H1 (cell line): ENCODE measurements at regions not wholly inside any gene's neighbourhood (a gene's known extent, or its start where the extent isn't known, plus 50 kb on each side); places are given as distances from the start of the nearest gene placed in this dataset.

Experiments used
- CTCF ChIA-PET: fragments of 300-600 bp; sonication (Branson Sonifier 250); formaldehyde crosslinking; loops from one replicate; lab custom pipeline; 2021; ENCODE audit not compliant: partially characterized antibody; lab: Charles Lee
- POLR2A ChIA-PET: fragments of 300-600 bp; sonication (Branson Sonifier 250); formaldehyde crosslinking; loops from one replicate; lab custom pipeline; 2021; ENCODE audit warnings: inconsistent platforms; ENCODE audit not compliant: partially characterized antibody; lab: Charles Lee
- DNase-seq, 2 experiments: peaks; one replicate each; pipeline versions ENCODE4 v3.0.0 to v3.0.0-alpha.2; 2010 to 2022; ENCODE audit warnings: low spot score in 2 of 2, low read depth in 1 of 2, mixed read lengths in 1 of 2
- FAIRE-seq: peaks from 2 replicates; lab custom pipeline; 2011; peaks lifted over from hg19 to GRCh38; lab: Jason Lieb, UNC
- H2AFZ ChIP-seq: 2 replicates; pipeline ENCODE4 v1.8.1; 2012; ENCODE audit warnings: low read length, inconsistent platforms
- H2AK5ac ChIP-seq: 2 replicates; pipeline ENCODE4 v1.6.1; 2013; ENCODE audit warnings: low read depth, low read length
- H2BK120ac ChIP-seq: replicated peaks from 2 replicates; pipeline ENCODE3; 2013; ENCODE audit warnings: low read depth, low read length, inconsistent platforms
- H2BK12ac ChIP-seq: 2 replicates; pipeline ENCODE4 v1.6.1; 2013; ENCODE audit warnings: low read depth, low read length
- H2BK15ac ChIP-seq: 2 replicates; pipeline ENCODE4 v1.6.1; 2013; ENCODE audit warnings: low read length
- H2BK20ac ChIP-seq: 2 replicates; pipeline ENCODE4 v1.6.1; 2013; ENCODE audit warnings: low read length
- H2BK5ac ChIP-seq: 2 replicates; pipeline ENCODE4 v1.6.1; 2013; ENCODE audit warnings: low read depth, low read length
- H3K14ac ChIP-seq: 2 replicates; pipeline ENCODE4 v1.6.1; 2013; ENCODE audit warnings: inconsistent platforms; ENCODE audit not compliant: insufficient read length
- H3K18ac ChIP-seq: 2 replicates; pipeline ENCODE4 v1.6.1; 2013; ENCODE audit warnings: low read length; ENCODE audit errors: extremely low read depth
- H3K23ac ChIP-seq: 2 replicates; pipeline ENCODE4 v1.6.1; 2013; ENCODE audit warnings: inconsistent platforms; ENCODE audit not compliant: insufficient read length
- H3K23me2 ChIP-seq: 2 replicates; pipeline ENCODE4 v1.6.1; 2013; ENCODE audit warnings: low read depth, low read length
- H3K27ac ChIP-seq: 2 replicates; pipeline ENCODE4 v1.6.1; 2011; ENCODE audit warnings: low read depth, low read length, inconsistent platforms
- H3K27me3 ChIP-seq, 4 experiments: replicated peaks in 1 of 4; 1 replicate in 1 of 4; 2 replicates in 3 of 4; pipeline versions ENCODE4 v1.6.1 to v1.8.1; 2011 to 2013; ENCODE audit warnings: low read length in 3 of 4, mild to moderate bottlenecking in 3 of 4, inconsistent platforms in 2 of 4, mixed read lengths in 2 of 4, moderate library complexity in 1 of 4; ENCODE audit not compliant: control insufficient read depth in 3 of 4, insufficient read depth in 3 of 4; ENCODE audit errors: extremely low read depth in 1 of 4
- H3K36me3 ChIP-seq, 4 experiments: 2 replicates each; pipeline versions ENCODE4 v1.6.1 to v1.8.1; 2011 to 2013; ENCODE audit warnings: mild to moderate bottlenecking in 4 of 4, low read length in 3 of 4, moderate library complexity in 2 of 4, control low read depth in 1 of 4, inconsistent platforms in 1 of 4; ENCODE audit not compliant: insufficient read depth in 4 of 4, control insufficient read depth in 2 of 4
- H3K4ac ChIP-seq: replicated peaks from 2 replicates; pipeline ENCODE3; 2013; ENCODE audit warnings: low read length, low read depth, mixed read lengths, inconsistent platforms; ENCODE audit not compliant: insufficient read length
- H3K4me1 ChIP-seq, 4 experiments: replicated peaks in 1 of 4; 1 replicate in 1 of 4; 2 replicates in 3 of 4; pipeline versions ENCODE4 v1.6.1 to v1.8.1; 2011 to 2013; ENCODE audit warnings: low read length in 3 of 4, inconsistent platforms in 2 of 4, mixed read lengths in 1 of 4; ENCODE audit not compliant: insufficient read depth in 4 of 4, control insufficient read depth in 3 of 4
- H3K4me2 ChIP-seq, 2 experiments: 2 replicates each; pipeline versions ENCODE4 v1.6.1 to v1.8.1; 2011 to 2013; ENCODE audit warnings: low read depth in 2 of 2, low read length in 2 of 2, control low read depth in 1 of 2, inconsistent platforms in 1 of 2, mild to moderate bottlenecking in 1 of 2; ENCODE audit not compliant: insufficient read depth in 1 of 2
- H3K4me3 ChIP-seq, 4 experiments: fragments of 200-600, 300-600 bp in 1 of 4; sonication (generic), shearing (Covaris generic), sonication (Bioruptor Twin) in 1 of 4; 2 replicates each; pipeline versions ENCODE4 v1.5.1 to v1.8.1; 2011 to 2016; ENCODE audit warnings: low read length in 4 of 4, low read depth in 3 of 4, control low read depth in 2 of 4, inconsistent platforms in 2 of 4, mild to moderate bottlenecking in 2 of 4, mixed read lengths in 1 of 4, moderate library complexity in 1 of 4; ENCODE audit not compliant: insufficient read depth in 2 of 4; ENCODE audit errors: extremely low read depth in 1 of 4
- H3K56ac ChIP-seq: replicated peaks from 2 replicates; pipeline ENCODE3; 2013; ENCODE audit warnings: low read depth, mild to moderate bottlenecking, mixed read lengths, low read length, inconsistent platforms; ENCODE audit not compliant: insufficient read length
- H3K79me1 ChIP-seq: 2 replicates; pipeline ENCODE4 v1.6.1; 2013; ENCODE audit warnings: low read depth, low read length, control low read depth
- H3K79me2 ChIP-seq, 2 experiments: 2 replicates each; pipeline versions ENCODE4 v1.6.1 to v1.8.1; 2012 to 2013; ENCODE audit warnings: low read length in 2 of 2, mild to moderate bottlenecking in 2 of 2, inconsistent platforms in 1 of 2; ENCODE audit not compliant: insufficient read depth in 2 of 2, control insufficient read depth in 1 of 2
- H3K9ac ChIP-seq, 4 experiments: replicated peaks in 1 of 4; 1 replicate in 1 of 4; 2 replicates in 3 of 4; pipeline versions ENCODE4 v1.6.1 to v1.8.1; 2011 to 2013; ENCODE audit warnings: low read depth in 3 of 4, low read length in 3 of 4, control low read depth in 2 of 4, mild to moderate bottlenecking in 2 of 4, moderate library complexity in 2 of 4, inconsistent platforms in 1 of 4; ENCODE audit errors: extremely low read depth in 1 of 4
- H3K9me3 ChIP-seq, 2 experiments: 2 replicates each; pipeline versions ENCODE4 v1.6.1 to v1.8.1; 2012 to 2013; ENCODE audit warnings: mild to moderate bottlenecking in 2 of 2, moderate library complexity in 2 of 2, control low read depth in 1 of 2, inconsistent platforms in 1 of 2, low read depth in 1 of 2, low read length in 1 of 2, mixed read lengths in 1 of 2; ENCODE audit not compliant: insufficient read depth in 2 of 2
- H4K20me1 ChIP-seq, 2 experiments: replicated peaks in 1 of 2; 2 replicates each; pipeline versions ENCODE3 to v1.8.1; 2011 to 2013; ENCODE audit warnings: inconsistent platforms in 2 of 2, low read length in 2 of 2, mild to moderate bottlenecking in 1 of 2; ENCODE audit not compliant: insufficient read depth in 2 of 2, control insufficient read depth in 1 of 2
- H4K5ac ChIP-seq: 2 replicates; pipeline ENCODE4 v1.6.1; 2013; ENCODE audit warnings: low read length, low read depth, mixed read lengths, inconsistent platforms; ENCODE audit not compliant: insufficient read length
- H4K8ac ChIP-seq: 2 replicates; pipeline ENCODE4 v1.8.0; 2013; ENCODE audit warnings: mild to moderate bottlenecking, moderate library complexity, low read length, inconsistent platforms; ENCODE audit not compliant: insufficient read depth; ENCODE audit errors: extremely low read depth
- H4K91ac ChIP-seq: replicated peaks from 2 replicates; pipeline ENCODE3; 2013; ENCODE audit warnings: low read length, mixed read lengths, inconsistent platforms; ENCODE audit not compliant: insufficient read length
- ASH2L ChIP-seq: fragments of 200-600, 300-600 bp; sonication (generic); IDR thresholded peaks from one replicate; pipeline ENCODE4 v1.7.1; 2017; ENCODE audit warnings: low read length
- BCL11A ChIP-seq, 2 experiments: IDR thresholded peaks; one replicate each; pipeline ENCODE4 v1.6.1; 2011; ENCODE audit warnings: low read depth in 2 of 2, low read length in 2 of 2, mild to moderate bottlenecking in 2 of 2
- BRCA1 ChIP-seq: IDR thresholded peaks from 2 replicates; pipeline ENCODE4 v1.6.1; 2012; ENCODE audit warnings: low read depth, low read length, improper control_type of control experiment
- CBX5 ChIP-seq: fragments of 300-800, 300-1000 bp; sonication (generic); IDR thresholded peaks from 2 replicates; pipeline ENCODE4 v1.7.1; 2016; ENCODE audit warnings: antibody characterized with exemption, low read length, low read depth
- CBX8 ChIP-seq: fragments of 300-800, 300-1000 bp; sonication (generic); IDR thresholded peaks from 2 replicates; pipeline ENCODE4 v1.7.1; 2016; ENCODE audit warnings: low read depth, low read length, borderline replicate concordance
- CREB1 ChIP-seq: IDR thresholded peaks from 2 replicates; pipeline ENCODE4 v1.6.1; 2012; ENCODE audit warnings: inconsistent platforms
- CTBP2 ChIP-seq: IDR thresholded peaks from 2 replicates; pipeline ENCODE4 v1.7.0; 2011; ENCODE audit warnings: borderline replicate concordance, mild to moderate bottlenecking, moderate library complexity, mixed read lengths, low read length; ENCODE audit not compliant: insufficient read depth, insufficient read length
- POU5F1 ChIP-seq: IDR thresholded peaks from 2 replicates; pipeline ENCODE4 v1.6.1; 2011; ENCODE audit warnings: low read depth, mild to moderate bottlenecking, low read length, moderate library complexity
- RFX5 ChIP-seq: IDR thresholded peaks from 2 replicates; pipeline ENCODE4 v1.6.1; 2011; ENCODE audit warnings: low read depth, low read length, improper control_type of control experiment, borderline replicate concordance
- RXRA ChIP-seq: IDR thresholded peaks from 2 replicates; pipeline ENCODE4 v1.6.1; 2011; ENCODE audit warnings: low read depth, mild to moderate bottlenecking, low read length, moderate library complexity; ENCODE audit not compliant: insufficient read depth
- TAF7 ChIP-seq: optimal IDR thresholded peaks from 2 replicates; pipeline ENCODE3; 2011; ENCODE audit warnings: low read depth, mild to moderate bottlenecking, inconsistent platforms, low read length, moderate library complexity, borderline replicate concordance
- TCF12 ChIP-seq: IDR thresholded peaks from 2 replicates; pipeline ENCODE4 v1.6.1; 2011; ENCODE audit warnings: low read depth, mild to moderate bottlenecking, low read length
- WGBS, 2 experiments: shearing (Covaris generic) in 1 of 2; methylation state at CpG; one replicate each; pipeline versions ENCODE4 v1.1.6 to v1.1.7; 2013 to 2015; ENCODE audit warnings: low lambda C conversion rate in 2 of 2, mixed read lengths in 2 of 2, inconsistent platforms in 1 of 2, low coverage in 1 of 2, missing lambda C conversion rate in 1 of 2; ENCODE audit not compliant: insufficient replicate concordance in 2 of 2, insufficient coverage in 1 of 2, insufficient read length in 1 of 2; ENCODE audit errors: extremely low coverage in 1 of 2, missing lambda C conversion rate in 1 of 2; 5-methylcytosine and 5-hydroxymethylcytosine counted together
- TF ChIP-seq, protein P1 (sequence below): IDR thresholded peaks from 2 replicates; pipeline ENCODE4 v1.6.1; 2011; ENCODE audit warnings: low read length, improper control_type of control experiment

DNA sequence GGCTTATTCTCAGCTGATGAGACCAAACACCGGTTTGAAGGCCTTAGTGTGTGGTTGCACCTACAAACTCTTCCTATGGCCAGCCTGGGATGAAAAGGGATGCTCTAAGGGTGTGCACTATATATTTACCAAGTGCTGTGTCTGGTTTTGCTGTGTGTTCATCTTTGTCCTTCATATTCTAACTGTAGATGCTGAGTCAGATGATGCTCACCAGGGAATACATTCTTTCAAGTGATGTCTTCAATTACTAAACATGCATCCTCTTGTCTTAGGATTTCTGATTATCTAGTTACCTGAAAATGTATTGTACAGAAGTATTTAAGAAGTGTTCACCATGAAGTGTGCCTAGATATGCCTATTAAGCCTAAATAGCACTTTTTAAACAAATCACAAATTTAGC lies 1111.6 kb upstream of the ZEB2 start:
- POLR2A ChIA-PET = no interaction called here
- H4K20me1 ChIP-seq = no peaks in the 10 kb centered on the region
- no peak overlapping the region for H4K8ac ChIP-seq
- H2AFZ ChIP-seq = no peak overlapping the region
- CTCF ChIA-PET = interaction anchor here (1.2 kb wide), 1 partner anchor 12 kb away, joined by 3 read pairs; no protein-coding TSS in a partner anchor
- H3K56ac ChIP-seq = no peak overlapping the region
- H4K5ac ChIP-seq = no peak overlapping the region
- H3K9me3 ChIP-seq = no peaks in the 10 kb centered on the region
- DNase-seq (no peak), FAIRE-seq (no peak)
- H3K79me2 ChIP-seq = no peaks in the 10 kb centered on the region
- no peak overlapping the region for H2AK5ac ChIP-seq
- no peak overlapping the region for H2BK5ac ChIP-seq
- no peak overlapping the region for H3K27ac ChIP-seq
- no peaks in the 10 kb centered on the region for H3K27me3 ChIP-seq
- H2BK15ac ChIP-seq = no peak overlapping the region
- H4K91ac ChIP-seq = no peak overlapping the region
- TF ChIP-seq BCL11A (IDR thresholded peaks at IDR 0.05; ENCODE audit: low read depth in 2 of 2, low read length in 2 of 2) (no peak), RXRA (no peak), CREB1 (no peak), TAF7 (no peak), CBX5 (no peak), ASH2L (no peak), POU5F1 (no peak), CBX8 (no peak), CTBP2 (no peak), BRCA1 (no peak), TCF12 (no peak), RFX5 (no peak)
- TF ChIP-seq, protein P1, sequence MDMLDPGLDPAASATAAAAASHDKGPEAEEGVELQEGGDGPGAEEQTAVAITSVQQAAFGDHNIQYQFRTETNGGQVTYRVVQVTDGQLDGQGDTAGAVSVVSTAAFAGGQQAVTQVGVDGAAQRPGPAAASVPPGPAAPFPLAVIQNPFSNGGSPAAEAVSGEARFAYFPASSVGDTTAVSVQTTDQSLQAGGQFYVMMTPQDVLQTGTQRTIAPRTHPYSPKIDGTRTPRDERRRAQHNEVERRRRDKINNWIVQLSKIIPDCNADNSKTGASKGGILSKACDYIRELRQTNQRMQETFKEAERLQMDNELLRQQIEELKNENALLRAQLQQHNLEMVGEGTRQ = no peak
- H3K36me3 ChIP-seq = no peaks in the 10 kb centered on the region
- no peaks in the 10 kb centered on the region for H3K79me1 ChIP-seq
- 94% methylated on average over 1 of the region's 1 CpG; no CpG with 5 or more reads in 1 of the 2 experiments for WGBS, 2 experiments
- no peak overlapping the region for H3K18ac ChIP-seq
- no peaks in the 10 kb centered on the region for H3K4me1 ChIP-seq
- no peak overlapping the region for H3K4me3 ChIP-seq
- H2BK20ac ChIP-seq = no peak overlapping the region
- H3K23me2 ChIP-seq = no peaks in the 10 kb centered on the region
- no peak overlapping the region for H3K9ac ChIP-seq
- H3K4me2 ChIP-seq = no peak overlapping the region
- H2BK120ac ChIP-seq = no peak overlapping the region
- H3K14ac ChIP-seq = no peak overlapping the region
- no peak overlapping the region for H2BK12ac ChIP-seq
- no peak overlapping the region for H3K4ac ChIP-seq
- H3K23ac ChIP-seq = no peak overlapping the region
